ENCODE measurements at regions not wholly inside any gene's neighbourhood (a gene's known extent, or its start where the extent isn't known, plus 50 kb on each side); places are given as distances from the start of the nearest gene placed in this dataset.

- TF ChIP-seq, protein P1, sequence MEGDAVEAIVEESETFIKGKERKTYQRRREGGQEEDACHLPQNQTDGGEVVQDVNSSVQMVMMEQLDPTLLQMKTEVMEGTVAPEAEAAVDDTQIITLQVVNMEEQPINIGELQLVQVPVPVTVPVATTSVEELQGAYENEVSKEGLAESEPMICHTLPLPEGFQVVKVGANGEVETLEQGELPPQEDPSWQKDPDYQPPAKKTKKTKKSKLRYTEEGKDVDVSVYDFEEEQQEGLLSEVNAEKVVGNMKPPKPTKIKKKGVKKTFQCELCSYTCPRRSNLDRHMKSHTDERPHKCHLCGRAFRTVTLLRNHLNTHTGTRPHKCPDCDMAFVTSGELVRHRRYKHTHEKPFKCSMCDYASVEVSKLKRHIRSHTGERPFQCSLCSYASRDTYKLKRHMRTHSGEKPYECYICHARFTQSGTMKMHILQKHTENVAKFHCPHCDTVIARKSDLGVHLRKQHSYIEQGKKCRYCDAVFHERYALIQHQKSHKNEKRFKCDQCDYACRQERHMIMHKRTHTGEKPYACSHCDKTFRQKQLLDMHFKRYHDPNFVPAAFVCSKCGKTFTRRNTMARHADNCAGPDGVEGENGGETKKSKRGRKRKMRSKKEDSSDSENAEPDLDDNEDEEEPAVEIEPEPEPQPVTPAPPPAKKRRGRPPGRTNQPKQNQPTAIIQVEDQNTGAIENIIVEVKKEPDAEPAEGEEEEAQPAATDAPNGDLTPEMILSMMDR (IDR thresholded peaks at IDR 0.05; ENCODE audit: control extremely low read depth in 1 of 3, insufficient read depth in 1 of 3, low read depth in 1 of 3, low read length in 3 of 3) = no peak
- TF ChIP-seq SIRT6 (IDR thresholded peaks at IDR 0.05; ENCODE audit: low read length) = no peak
- no peak for TF ChIP-seq POLR2A (IDR thresholded peaks at IDR 0.05; ENCODE audit: control extremely low read depth in 1 of 2, low read depth in 2 of 2, low read length in 2 of 2)
- TF ChIP-seq FOSL1 (IDR thresholded peaks at IDR 0.05; ENCODE audit: insufficient read depth, low read depth, low read length) = no peak
- no peak for TF ChIP-seq EGR1 (IDR thresholded peaks at IDR 0.05; ENCODE audit: borderline replicate concordance, low read depth, low read length)
Measured at GRCh38 chr12:60393093-60393492, 797.3 kb downstream of the SLC16A7 start.
